ENCODE measurements at regions not wholly inside any gene's neighbourhood (a gene's known extent, or its start where the extent isn't known, plus 50 kb on each side); places are given as distances from the start of the nearest gene placed in this dataset.
A peak's percentile ranks its signal among the peaks of the same experiment; 100 is the strongest.
"Not testable (repeated sequence)": the region's sequence is repeated elsewhere in the genome, so short reads cannot be mapped to it uniquely, and the experiment has no call there.

DNA sequence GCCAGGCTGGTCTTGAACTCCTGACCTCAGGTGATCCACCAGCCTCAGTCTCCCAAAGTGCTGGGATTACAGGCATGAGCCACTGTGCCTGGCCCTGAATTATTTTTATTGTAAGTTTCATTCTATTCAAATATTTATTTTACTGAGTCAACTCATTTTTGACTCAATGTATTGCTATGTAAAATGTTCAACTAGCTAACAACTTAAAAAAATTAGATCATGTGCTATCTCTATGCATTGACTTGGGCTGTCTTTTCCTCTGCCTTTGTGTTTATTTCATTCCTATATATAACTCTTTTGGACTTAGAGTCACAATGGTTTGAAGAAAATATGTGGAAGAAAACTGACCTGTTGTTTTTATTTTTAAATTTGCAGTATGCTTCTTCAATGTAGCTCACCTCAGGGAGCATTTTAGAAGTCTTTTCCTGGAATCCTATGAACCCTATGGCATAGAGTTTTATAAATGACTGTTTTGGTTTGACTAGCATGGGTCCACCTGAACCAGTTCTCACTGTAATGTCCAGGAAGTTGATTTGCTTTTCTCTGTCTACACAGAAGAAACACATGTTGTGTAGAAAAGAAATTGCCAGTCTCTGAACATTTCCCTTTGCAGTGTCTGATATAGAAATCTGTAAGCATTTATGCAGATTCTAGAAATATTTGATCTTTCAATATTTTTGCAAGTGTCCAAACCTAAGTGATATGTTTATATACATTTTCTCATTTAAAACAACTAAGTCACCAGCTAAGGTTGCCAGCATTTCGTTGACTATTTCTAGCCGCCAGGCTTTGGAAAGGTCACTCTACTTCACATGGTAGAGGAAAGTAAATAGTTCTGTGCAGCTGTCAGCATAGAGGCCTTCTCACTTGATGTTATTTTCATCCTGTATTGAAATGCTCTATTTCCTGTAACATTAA is 138.8 kb downstream of the PCSK1 start:
- TF ChIP-seq, protein P1, sequence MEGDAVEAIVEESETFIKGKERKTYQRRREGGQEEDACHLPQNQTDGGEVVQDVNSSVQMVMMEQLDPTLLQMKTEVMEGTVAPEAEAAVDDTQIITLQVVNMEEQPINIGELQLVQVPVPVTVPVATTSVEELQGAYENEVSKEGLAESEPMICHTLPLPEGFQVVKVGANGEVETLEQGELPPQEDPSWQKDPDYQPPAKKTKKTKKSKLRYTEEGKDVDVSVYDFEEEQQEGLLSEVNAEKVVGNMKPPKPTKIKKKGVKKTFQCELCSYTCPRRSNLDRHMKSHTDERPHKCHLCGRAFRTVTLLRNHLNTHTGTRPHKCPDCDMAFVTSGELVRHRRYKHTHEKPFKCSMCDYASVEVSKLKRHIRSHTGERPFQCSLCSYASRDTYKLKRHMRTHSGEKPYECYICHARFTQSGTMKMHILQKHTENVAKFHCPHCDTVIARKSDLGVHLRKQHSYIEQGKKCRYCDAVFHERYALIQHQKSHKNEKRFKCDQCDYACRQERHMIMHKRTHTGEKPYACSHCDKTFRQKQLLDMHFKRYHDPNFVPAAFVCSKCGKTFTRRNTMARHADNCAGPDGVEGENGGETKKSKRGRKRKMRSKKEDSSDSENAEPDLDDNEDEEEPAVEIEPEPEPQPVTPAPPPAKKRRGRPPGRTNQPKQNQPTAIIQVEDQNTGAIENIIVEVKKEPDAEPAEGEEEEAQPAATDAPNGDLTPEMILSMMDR (IDR thresholded peaks at IDR 0.05): no peak
- ATAC-seq (ENCODE audit: low FRiP score): no peak
- no peak for DNase-seq (ENCODE audit: low spot score)

DNA sequence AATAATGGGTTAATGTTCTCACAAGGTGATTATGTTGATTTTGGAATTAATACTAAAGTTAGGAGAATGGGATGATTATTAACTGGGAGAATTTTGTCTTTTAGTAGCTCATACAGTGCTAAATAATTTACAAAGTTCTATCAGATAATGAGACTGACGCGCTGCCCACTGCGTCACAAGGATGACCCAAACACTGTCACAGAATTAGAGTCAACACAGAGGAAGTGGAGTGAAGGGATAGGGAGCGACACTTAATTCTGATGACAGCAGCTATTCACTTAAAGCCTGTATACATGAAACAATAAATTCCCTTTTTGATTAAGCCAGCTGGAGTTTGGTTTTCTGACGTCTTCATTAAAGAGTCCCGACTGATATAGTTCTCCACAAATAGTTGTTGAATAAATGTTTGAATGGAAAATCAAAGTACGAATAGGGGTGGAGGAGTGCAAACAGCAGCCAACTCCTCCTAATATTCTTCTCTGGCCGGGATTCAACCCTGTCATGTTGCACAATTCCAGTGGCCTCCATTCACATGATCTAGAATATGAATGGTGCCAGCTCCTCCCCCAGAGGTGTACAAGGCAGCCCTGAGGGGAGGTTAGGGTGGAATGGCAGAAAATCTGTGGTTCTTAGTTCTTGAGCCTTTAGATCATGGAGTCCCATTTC is 140.3 kb downstream of the PCSK1 start:
- TF ChIP-seq, protein P1 (IDR thresholded peaks at IDR 0.05): no peak
- DNase-seq (ENCODE audit: low spot score) (no peak), ATAC-seq (ENCODE audit: low FRiP score) (peak; percentile 55)

DNA sequence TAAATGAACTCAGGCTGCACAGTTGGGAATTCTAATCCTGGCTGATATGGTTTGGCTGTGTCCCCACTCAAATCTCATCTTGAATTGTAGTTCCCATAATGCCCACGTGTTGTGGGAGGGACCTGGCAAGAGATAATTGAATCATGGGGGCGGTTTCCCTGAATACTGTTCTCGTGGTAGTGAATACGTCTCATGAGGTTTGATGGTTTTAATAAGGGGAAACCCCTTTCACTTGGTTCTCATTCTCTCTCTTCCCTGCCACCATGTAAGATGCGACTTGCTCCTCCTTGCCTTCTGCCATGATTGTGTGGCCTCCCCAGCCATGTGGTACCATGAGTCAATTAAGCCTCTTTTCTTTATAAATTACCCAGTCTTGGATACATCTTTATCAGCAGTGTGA is 143.8 kb downstream of the PCSK1 start:
- ATAC-seq (ENCODE audit: low FRiP score); DNase-seq (ENCODE audit: low spot score): not testable (repeated sequence)

DNA sequence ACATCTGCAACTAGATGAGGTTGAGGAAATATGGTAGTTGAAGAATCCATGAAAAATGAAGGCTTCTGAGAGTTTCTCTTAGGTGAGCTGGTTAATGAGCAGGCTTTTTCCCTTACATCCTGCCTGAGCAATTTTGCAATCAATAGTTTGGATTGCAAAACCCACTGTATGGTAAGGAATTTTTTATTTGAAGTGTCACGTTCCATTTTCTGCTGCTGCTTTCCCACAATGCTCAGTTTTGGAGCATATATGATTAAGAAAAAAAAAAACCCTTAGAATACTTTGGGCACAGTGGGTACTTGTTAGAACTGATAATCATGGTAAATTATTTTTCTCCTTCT is 144.2 kb downstream of the PCSK1 start:
- ATAC-seq (ENCODE audit: low FRiP score) (no peak), DNase-seq (ENCODE audit: low spot score) (no peak)
- TF ChIP-seq, protein P1 (IDR thresholded peaks at IDR 0.05): no peak

DNA sequence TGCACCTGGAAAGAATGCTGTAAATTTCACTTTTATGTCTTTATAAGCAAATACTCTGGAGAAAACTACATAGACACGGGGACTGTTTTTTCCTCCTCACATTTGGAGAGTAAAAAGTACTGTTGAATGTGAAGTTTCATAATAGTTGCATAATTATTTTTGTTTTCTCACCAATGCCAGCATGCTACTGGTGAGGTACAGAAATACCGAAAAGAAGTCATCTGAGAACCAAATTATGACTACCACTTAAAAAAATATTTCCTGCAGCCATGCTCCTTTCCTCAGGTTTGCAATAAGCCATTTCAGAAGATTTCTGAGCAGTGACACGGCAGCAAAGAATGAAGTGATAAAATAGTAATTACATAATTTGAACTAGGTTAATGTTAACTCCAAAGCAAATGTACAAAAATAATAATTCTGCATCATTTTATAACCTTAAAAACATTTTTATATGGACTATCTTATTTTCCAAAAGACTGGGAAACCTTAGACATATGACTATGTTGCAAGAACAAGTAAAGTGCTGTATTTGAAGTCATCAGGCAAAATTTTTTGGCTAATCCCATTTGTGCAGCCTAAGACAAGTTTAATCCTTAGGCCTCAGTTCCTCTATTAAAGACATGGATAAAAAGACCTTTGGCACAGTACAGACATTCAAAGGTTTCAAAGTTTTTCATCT is 144.7 kb downstream of the PCSK1 start:
- ATAC-seq (ENCODE audit: low FRiP score) (no peak), DNase-seq (ENCODE audit: low spot score) (no peak)
- TF ChIP-seq, protein P1 (IDR thresholded peaks at IDR 0.05): no peak

DNA sequence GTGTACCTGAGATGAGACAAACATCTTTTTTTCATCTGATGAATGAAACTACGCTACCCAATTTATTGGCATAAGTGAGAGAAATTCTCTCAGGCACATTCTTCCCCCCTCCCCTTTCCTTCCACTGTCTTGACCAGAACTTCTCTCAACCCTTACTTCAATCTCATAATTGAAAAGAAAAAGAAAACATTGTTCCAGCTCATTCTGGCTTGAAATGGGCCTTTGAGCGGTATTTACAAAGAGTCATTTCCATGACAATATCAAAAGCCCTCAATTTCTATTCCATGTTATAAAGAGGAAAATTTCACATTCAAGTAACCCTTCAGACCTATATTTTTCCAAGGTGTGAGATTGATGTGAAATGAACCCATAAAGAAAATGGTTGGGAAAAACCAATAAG is 145.9 kb downstream of the PCSK1 start:
- ATAC-seq (ENCODE audit: low FRiP score): no peak
- DNase-seq (ENCODE audit: low spot score): no peak
- TF ChIP-seq, protein P1 (IDR thresholded peaks at IDR 0.05): no peak

DNA sequence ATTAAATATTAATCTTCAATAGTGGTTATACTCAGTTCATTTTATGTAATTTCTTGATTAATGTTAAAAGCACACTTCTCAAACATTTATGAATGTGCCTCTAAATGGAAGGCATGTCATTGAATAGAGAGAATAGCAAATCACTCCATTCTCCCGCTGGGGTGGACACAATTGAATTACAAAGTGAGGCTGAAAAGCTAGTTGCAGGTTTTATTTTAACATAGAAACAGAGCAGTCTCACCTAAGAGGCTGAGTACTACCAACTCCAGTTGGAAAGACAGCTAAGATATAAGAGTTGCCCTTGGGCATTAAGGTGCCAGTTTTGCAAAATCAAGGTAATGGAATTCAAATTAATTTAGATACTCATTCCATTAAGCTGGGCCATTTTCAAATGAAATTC is 147.2 kb downstream of the PCSK1 start:
- ATAC-seq (ENCODE audit: low FRiP score): no peak
- TF ChIP-seq, protein P1 (IDR thresholded peaks at IDR 0.05): no peak

More for the DNA sequence above, 147.2 kb downstream of the PCSK1 start:
- no peak for DNase-seq (ENCODE audit: low spot score)
